Fibroblast of skin of scalp (primary cell): ENCODE measurements at regions not wholly inside any gene's neighbourhood (a gene's known extent, or its start where the extent isn't known, plus 50 kb on each side); places are given as distances from the start of the nearest gene placed in this dataset.

Experiments used
- DNase-seq: peaks from one replicate; pipeline ENCODE4 v3.0.0-alpha.2; 2013

- DNase-seq = no peak
Observed at GRCh38 chr5:4233671-4234070, 638.0 kb downstream of the IRX1 start.

- DNase-seq = no peak
Observed at GRCh38 chr5:4243479-4244264, 648.0 kb downstream of the IRX1 start.

DNA sequence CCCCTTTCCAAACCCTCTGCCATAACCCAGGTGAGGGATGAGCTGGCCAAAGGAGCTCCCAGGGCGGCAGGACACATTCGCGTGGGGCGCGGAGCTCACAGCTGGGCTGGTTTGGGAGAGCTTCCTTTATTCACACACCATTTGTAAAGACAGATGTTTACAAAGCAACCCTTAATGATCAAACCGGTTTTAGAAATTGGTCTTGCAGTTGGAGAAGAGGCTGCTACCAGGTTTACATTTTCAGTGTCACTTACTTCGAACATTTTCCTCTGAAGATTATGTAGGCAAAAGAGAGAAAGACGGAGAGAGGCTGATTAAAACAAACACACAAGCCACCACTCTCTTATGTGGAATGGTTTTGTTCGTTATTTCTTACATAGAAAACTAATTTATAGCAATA lies 648.7 kb downstream of the IRX1 start:
- no peak for DNase-seq

GRCh38 chr5:4245076-4245475 lies 649.4 kb downstream of the IRX1 start:
- no peak for DNase-seq

DNA sequence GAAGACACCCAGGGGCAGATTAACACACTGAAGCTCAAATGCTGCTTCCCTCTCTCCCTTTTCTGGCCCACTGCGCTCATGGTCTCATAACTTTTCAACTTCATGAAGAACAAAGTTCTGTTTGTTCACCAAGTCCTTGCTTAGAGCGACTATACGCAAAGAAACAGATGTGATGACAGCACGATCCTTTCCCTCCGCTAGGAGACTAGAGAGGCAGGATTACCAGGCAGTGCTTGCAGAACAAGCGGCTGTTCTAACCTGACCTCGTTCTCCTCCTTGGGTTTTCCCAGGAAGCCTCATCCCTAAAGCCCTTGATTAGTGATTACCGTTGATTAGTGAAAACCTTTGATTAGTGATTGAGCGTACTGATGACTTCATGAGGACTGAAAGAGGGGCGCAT lies 649.9 kb downstream of the IRX1 start:
- no peak for DNase-seq

- no peak for DNase-seq
Observed at GRCh38 chr5:4246447-4246846, 650.8 kb downstream of the IRX1 start.

DNA sequence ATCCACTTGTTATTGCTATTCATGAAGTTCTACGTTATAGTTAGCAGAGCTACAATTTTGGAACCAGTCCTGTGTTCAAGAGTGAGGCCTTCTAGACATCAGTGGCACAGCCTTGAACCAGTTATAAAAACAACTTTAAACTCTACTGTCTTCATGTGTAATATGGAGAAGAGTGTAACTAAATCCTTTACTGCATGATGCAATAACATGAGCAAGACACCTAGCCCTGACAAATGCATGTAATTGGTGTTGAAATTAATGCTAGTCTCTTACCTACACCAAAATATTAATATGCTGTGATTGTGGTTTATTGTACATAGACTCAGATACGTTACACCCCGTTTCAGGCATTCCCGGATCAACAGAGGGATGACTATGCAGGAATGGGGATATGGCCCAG lies 654.6 kb downstream of the IRX1 start:
- no peak for DNase-seq

DNA sequence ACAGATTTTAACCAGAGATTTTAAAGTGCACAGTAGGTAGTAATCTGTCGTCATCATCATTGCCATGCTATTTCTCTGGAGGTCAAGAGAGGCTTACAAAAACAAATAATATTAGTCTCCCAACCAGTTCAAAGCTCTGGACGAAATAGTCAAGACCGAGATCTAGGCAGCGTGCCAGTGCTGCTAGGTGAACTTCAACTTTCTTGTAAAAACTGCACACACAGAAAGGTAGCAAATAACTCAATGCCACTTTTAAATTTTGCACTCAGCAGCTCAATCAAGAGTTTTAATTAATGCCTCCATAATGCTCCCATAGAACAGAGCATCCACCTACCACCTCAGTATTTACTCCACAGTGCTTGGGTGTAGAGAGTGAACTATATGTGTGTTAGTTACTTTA lies 656.8 kb downstream of the IRX1 start:
- no peak for DNase-seq

DNA sequence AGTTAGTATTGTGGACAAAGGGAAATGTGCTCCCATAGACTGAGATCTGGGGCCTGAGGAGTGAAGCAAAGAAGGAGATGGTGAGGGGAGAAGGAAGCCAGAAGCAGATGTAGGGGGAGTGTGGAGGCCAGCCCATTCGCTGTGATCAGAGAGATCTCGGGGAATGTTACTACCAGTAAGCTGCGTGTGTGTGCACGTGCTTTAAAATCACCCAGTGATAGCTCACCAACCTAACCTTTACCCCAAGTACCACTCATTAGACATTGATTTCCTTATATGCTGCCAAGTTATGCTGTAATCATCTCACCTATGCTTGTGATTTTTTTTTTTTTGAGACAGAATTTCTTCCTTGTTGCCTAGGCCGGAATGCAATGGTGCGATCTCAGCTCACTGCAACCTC lies 659.1 kb downstream of the IRX1 start:
- DNase-seq = no peak

DNA sequence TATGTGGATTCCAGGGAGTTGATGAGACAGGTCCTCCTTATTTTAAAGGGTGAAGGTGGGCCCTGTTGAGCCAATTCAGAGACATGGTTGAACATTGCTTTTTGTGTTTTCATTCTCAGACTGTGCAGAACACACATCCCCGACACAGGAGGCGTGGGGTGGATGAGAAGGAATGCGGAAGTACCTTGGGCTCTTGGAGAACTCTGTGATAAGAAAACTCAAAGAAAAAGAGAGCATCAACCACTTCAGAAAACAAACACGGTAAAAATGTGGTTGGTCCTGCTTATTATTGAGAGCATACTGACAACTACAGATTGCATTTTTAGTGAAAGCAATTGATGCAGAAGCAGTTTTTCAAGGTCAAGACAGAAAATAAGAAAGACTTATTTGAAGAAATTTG lies 659.8 kb downstream of the IRX1 start:
- no peak for DNase-seq

GRCh38 chr5:4258170-4258569 lies 662.5 kb downstream of the IRX1 start:
- DNase-seq = no peak

GRCh38 chr5:4271193-4271592 lies 675.6 kb downstream of the IRX1 start:
- no peak for DNase-seq

DNA sequence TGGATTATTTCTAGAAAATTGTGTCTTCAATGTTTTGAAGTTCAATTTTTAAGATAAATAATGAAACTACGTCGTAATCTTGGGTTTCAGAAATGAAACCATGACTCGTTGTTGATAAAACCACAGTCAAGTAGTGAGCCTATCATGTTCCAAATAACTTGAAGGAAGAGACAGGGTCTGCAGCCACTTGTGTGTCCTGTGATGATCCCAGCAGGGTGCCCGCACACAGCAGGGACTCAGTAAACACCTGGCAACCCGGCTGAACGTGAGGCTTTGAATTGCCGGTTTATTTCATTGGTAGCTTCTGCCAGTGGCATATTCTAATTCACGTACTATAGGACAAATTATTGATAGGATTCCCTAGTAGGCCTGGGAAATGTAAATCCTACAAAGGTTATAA lies 679.6 kb downstream of the IRX1 start:
- no peak for DNase-seq

DNA sequence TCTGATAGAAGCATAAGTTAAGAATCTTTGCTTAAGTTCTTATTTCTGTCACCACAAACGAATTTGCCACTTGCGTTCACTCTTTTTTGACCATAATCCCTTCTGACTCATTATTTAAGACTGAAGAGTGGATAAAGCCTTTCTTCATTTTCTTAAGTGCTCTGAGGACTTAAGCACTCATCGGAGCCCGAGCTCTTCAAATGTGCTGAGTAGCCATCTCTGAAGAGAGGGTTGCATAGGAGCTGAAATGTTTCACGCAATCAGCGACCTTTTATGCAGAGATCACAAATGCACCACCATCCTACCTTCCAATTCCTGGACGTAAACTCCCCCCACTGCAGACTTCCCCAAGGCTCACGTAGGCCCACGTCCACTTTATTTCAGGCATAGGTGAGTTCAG lies 699.2 kb downstream of the IRX1 start:
- no peak for DNase-seq

- peak; percentile 64 for DNase-seq
Observed at GRCh38 chr5:4295663-4296339, 700.2 kb downstream of the IRX1 start.

- no peak for DNase-seq
Observed at GRCh38 chr5:4306057-4306456, 710.4 kb downstream of the IRX1 start.

GRCh38 chr5:4309026-4309425 lies 713.4 kb downstream of the IRX1 start:
- DNase-seq = no peak

DNA sequence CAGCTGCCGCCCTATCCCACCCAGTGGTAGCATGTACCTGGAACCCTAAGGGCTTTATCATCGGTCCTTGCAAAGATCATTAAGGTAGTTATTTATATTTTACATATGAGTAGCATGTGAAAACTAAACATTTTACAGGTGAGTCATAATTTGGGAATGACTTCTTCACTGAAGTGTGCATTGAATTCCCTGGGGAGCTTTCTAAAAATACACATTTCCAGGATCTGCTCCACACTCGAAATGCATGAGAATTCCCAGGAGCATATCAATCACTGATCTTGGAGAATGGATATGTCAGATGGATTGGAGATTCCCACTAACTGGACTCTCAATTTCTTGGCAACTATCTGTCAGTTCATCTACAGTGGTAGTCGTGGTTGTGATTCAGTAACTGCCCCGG lies 717.5 kb downstream of the IRX1 start:
- DNase-seq = peak; percentile 72

- no peak for DNase-seq
Observed at GRCh38 chr5:4319478-4320128, 724.0 kb downstream of the IRX1 start.

DNA sequence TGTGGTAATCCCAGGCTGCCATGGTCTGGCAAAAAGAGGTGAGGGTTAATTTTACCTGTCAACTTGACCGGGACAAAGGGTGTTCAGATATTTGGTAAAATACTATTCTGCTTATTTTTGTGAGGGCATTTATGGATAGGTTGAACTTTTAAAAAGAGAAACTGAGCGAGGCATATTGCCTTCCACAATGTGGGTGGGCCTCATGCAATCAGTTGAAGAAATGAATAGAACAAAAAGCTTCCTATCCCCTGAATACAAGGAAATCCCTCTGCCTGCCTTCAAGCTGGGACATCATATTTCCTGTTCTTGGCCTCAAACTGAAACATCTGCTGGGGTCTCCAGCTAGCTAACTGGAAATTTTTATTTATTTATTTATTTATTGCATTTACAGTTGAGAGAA lies 734.7 kb downstream of the IRX1 start:
- DNase-seq = no peak

DNA sequence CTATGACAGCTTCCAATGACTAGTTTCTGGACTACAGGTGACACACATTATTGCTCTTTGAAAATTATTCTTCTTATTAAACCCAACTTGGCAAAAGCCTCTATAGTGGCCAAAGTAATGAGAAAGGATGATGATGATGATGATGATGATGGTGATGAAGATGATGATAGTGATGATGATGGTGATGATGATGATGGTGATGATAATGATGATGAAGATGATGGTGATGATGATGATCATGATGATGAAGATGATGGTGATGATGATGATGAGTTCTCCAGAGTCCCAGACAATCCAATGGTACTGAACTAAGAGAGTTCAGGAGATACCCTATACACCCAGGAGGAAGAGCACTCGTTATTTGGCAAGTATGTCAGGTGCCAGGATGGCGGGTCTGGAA lies 739.4 kb downstream of the IRX1 start:
- no peak for DNase-seq

GRCh38 chr5:4337519-4337918 lies 741.9 kb downstream of the IRX1 start:
- no peak for DNase-seq

- no peak for DNase-seq
Observed at GRCh38 chr5:4339949-4340348, 744.3 kb downstream of the IRX1 start.

DNA sequence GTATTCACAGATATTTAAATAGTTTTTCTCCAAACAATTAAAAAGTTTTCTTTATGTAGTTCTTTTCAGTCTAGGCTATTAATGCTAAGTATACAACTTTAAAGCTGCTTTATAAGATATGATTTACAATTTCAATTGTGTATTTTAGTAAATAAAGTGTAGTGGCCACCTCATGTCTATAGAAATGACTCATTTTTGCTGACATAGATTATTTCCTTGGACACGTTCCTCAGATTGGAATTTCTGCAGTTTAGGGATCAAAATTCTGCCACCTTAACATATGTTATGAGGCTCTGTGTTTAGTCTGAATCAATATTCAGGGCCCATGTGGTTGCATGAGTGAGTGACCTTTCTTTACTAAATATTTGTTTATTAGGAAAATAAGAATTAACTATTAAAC lies 750.2 kb downstream of the IRX1 start:
- DNase-seq = no peak
